Stimulated activated CD8-positive, alpha-beta memory T cell treated with anti-CD3 and anti-CD28 coated beads, Interleukin-7, amount 100 ng/mL, for 48 hours (primary cell): ENCODE measurements at regions not wholly inside any gene's neighbourhood (a gene's known extent, or its start where the extent isn't known, plus 50 kb on each side); places are given as distances from the start of the nearest gene placed in this dataset.
"Not testable (repeated sequence)": the region's sequence is repeated elsewhere in the genome, so short reads cannot be mapped to it uniquely, and the experiment has no call there.

Experiments
- DNase-seq, 2 donors: peaks; one replicate each; pipeline ENCODE4 v3.0.0-alpha.2; 2020; ENCODE audit warnings: low read depth in 1 of 2; ENCODE audit errors: extremely low read depth in 1 of 2

DNA sequence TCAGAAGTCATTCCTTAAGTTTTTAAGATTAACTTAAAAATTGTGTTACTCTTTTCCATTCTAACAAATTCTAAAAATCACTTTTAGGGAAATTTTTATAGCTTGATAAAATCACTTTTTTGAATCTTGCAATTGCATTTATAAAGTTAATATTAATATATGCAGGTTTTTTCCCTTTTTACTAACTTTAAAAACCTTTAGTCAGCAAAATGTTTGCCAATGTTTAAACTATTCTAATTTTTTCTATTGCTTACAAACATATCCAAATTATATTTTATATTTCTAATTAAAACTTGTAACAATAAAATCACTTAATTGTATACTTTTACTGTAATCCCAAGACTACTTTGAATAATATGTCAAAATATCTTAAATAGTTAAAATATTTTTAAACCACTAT lies 839.4 kb downstream of the TBL1XR1 start:
- no peak for DNase-seq

DNA sequence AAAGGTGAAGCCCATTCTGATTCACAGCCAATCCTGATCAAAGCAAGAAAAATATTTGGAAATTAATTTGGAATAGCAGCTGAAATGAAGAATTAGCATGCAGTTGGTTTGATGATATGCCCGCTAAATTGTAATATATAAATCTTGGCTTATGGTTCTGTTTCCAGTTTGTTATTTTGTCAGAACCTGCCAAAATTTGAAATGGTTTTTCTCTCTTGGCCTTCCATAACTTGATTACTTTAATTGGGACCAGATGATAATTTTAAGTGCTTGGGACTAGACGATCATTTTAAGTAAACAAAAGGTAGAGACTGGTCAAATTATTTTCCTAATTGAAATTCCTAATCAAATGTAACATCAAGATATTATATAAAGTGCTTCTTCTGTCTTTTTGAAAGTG lies 842.4 kb downstream of the TBL1XR1 start:
- no peak for DNase-seq

DNA sequence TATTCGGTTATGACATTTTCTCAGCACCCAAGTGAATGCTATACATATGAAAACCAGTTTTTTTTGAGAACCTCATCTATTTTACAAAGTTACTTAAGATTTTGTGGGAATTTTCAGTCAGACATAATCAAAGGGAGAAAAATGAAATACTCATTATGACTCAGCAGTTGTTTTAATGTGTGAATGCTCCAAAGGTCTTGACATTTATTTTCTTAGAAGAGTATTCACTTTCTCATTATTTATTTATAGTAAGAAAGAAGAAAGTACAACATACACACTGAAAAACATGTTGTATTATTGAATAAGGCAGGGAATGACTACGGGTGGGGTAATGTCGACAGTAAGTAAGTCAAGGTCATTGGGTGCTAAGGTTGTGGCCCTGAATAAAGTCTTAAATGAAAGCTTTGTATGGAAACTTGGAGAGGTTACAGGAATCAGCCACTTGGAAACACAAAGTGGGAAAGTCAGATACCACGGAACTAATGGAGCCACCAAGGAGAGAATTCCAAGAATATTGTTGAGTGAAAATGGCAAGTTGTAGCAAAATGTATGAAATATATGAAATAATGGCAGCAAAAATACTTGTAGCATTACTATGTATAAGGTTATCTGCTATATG lies 844.5 kb downstream of the TBL1XR1 start:
- no peak for DNase-seq

DNA sequence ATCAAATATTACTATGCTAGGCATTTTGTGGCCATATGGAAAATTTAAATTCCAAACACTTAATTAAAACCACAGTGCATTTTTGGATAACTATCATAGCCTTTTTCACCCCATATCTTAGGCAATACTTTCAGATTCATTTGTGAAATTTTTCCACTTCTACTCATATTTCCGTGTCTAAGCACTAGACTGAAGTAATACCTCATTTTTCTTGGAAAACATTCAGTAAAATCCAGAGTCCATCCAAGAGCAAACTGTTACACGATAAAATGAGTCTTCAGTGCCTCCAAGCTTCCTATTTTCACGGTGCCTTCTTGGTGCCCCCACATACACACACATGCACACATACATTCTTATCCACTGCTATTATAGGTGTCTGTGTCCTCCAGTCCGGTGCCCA lies 845.9 kb downstream of the TBL1XR1 start:
- DNase-seq, result no peak

DNA sequence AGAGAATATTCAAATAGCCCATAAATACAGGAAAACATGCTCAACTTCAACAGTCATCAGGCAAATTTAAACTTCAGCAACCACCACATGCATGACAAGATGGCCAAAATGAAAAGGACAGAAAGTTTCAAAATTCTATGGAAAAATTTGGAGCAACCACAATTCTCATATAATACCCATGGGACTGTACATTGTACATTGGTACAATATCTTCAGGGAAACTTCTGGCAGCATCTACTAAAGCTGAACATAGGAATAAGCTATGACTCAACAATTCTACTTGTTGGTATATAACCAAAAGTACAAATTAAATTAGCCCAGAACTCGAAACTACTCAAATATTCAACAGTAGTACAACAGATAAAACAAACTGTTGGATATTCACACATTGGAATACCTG lies 847.6 kb downstream of the TBL1XR1 start:
- DNase-seq, result no peak

DNA sequence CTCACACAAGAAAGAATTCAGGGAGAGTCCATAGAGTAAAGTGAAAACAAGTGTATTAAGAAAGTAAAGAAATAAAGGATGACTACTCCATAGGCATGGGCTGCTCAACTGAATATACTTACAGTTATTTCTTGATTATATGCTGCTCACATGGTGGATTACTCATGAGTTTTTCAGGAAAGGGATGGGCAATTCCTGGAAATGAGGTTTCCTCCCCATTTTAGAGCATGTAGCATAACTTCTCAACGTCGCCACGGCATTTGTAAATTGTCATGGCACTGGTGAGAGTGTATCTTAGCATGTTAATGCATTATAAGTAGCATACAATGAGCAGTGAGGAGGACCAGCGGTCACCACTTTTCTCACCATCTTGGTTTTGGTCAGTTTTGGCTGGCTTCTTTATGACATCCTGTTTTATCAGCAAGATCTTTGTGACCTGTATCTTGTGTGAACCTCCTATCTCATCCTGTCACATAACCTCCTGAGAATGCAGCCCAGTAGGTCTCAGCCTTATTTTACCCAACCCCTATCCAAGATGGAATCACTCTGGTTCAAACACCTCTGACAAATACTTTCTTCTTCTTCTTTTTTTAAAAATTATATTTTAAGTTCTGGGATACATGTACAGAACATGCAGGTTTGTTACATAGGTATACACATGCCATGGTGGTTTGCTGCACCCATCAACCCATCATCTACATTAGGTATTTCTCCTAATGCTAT lies 849.7 kb downstream of the TBL1XR1 start:
- DNase-seq, result no peak

DNA sequence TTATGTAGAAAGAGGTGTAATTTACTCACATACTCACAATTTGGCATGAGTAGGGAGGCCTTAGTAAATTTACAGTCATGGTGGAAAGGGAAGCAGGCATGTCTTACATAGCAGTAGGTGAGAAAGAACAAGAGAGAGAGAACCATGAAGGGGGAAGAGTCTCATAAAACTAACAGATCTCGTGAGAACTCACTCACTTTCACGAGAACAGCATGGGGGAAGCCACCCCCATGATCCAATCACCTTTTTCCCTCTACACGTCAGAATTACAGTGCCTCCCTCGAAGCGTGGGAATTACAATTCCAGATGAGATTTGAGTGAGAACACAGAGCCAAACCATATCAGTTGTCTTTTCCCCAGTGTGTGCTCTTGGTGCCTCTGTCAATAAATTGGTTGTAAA lies 855.3 kb downstream of the TBL1XR1 start:
- no peak for DNase-seq

DNA sequence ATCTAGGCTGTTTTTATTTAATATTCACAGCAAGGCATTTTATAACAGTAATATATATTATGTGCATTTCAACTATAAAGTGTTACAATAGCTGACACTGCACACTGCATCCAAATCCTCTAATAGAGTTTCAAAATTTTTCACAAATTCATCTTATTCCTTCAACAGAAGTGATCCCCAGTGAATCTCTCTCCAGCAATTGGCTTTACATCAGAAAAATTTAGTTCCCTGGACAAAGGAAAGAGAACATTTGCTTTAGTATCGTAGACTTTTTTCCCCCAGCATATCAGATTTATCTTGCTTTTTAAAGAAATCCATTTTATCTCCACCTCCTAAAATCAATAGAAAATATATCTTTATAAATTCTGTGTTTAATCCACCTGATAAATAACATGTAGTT lies 868.6 kb downstream of the TBL1XR1 start:
- DNase-seq, result no peak

DNA sequence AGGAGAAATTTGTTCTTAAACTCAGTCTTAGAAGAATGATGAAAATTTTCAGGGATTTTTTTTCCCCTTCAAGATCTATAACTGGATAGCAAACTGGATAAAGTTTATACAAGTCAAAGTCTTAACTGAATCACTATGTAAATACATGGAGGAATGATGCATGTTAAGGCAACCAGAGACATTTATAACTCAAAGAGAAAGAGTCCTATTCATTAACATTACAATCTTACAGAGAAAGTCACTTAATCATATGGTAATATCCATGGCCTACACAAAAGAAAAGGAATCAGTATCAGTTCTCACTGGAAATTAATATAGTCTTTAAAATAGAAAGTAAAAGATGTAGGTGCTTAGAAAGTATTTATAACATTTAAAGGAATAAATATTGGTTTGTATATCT lies 869.1 kb downstream of the TBL1XR1 start:
- DNase-seq, result no peak

DNA sequence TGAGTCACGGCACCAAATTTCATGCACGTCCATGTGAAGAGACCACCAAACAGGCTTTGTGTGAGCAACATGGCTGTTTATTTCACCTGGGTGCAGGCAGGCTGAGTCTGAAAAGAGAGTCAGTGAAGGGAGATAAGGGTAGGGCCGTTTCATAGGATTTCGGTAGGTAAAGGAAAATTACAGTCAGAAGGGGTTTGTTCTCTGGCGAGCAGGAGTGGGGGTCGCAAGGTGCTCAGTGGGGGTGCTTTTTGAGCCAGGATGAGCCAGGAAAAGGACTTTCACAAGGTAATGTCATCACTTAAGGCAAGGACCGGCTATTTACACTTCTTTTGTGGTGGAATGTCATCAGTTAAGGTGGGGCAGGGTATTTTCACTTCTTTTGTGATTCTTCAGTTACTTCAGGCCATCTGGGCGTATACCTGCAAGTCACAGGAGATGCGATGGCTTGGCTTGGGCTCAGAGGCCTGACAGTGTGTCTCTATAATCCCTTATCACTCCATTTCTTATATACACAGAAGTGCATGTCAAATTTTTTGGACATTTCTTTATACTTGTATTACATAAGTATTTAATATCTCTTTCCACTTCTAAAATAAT lies 870.3 kb downstream of the TBL1XR1 start:
- not testable (repeated sequence) for DNase-seq

DNA sequence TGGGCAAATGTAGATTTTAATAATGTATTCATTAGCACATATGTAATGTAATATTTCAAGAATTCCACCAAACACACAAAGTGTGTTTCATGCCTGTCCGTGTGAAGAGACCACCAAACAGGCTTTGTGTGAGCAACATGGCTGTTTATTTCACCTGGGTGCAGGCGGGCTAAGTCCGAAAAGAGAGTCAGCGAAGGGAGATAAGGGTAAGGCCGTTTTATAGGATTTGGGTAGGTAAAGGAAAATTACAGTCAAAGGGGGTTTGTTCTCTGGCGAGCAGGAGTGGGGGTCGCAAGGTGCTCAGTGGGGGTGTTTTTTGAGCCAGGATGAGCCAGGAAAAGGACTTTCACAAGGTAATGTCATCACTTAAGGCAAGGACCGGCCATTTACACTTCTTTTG lies 875.8 kb downstream of the TBL1XR1 start:
- not testable (repeated sequence) for DNase-seq

DNA sequence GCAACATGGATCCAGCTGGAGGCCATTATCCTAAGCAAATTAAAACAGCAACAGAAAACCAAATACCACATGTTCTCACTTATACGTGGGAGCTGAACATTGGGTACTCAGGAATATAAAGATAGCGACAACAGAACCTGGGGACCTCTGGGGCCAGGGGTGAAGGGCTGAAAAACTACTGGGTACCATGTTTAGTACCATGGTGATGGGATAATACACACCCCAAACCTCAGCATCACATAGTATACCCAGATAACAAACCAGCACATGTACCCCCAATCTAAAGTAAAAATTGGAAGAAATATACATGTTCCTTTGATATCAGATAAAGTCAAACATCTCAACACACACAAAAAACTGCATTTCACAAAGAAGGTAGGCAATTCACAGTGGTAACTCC lies 876.2 kb downstream of the TBL1XR1 start:
- DNase-seq, result no peak

DNA sequence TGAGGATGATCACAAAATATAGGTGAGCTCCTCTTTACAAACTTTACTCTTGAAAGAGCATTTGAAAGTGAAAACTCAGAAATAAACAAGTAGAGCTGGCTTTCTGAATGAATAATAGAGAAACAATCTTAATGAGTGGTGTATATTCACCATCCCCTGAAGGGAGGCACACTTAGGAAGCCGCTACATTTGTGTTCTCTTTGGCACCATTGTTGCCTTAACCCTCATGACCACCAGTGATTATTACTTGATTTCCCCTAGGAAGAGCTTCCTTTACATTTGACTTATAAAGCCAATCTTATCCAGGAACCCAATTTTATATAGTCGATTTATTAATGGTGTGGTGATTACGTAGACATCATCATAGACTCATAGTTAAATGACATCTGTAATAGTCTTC lies 883.9 kb downstream of the TBL1XR1 start:
- DNase-seq, result no peak

DNA sequence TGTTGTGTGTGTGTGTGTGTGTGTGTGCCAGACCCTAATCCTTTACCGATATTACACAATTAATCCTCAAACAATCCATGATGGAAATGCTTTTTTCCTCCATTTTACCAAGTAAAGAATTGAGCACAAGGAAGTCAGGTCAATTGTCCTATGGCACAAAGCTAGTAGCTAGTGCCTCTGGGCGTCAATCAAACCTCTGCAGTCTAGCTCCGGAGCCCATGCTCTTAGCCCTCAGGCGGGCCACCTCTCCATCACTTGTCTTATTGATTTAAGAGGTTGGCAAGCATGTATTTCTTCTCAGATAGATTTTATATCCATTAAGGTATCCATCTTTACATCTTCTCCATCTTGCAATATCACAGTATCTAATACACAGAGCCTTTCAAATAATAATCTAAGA lies 886.6 kb downstream of the TBL1XR1 start:
- no peak for DNase-seq

DNA sequence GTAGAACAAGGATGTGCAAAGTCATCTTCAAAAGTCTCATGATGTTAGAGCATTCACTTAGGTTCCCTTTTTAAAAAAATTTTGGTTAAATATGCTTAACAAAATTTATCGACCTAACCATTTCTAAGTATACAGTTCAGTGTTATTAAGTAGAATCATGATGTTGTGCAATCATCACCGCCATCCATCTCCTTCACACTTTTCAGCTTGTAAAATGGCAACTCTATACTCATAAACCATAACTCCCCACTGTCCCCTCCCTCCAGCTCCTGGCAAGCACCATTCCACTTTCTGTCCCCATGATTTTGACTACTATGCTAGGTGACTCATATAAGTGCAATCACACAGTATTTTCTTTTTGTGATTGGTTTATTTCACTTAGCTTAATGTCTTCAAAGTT lies 895.0 kb downstream of the TBL1XR1 start:
- DNase-seq, result no peak

DNA sequence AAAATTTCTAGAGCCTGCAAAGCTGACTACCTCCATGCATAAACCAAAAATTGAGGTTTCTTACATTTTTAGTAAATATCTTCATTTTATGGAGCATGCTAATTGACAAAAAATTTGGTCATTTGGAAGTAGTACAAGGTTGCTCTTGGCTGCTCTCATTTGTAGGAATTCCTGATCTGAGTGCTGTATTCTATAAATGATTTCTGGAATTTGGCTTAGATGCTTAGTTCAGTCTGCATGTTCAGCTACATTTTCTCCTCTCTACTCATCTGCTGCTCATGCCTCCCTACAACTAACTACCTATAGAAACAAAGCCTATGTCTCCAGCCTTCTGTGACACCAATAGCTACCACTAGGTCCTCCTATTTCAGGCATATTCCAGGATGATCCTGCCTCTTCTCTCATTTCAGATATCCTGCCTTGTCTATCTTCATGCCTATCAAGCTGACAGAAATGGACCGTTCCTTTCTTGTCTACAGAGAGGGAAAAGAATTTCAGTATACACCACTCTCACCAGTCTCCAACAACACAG lies 901.1 kb downstream of the TBL1XR1 start:
- no peak for DNase-seq

DNA sequence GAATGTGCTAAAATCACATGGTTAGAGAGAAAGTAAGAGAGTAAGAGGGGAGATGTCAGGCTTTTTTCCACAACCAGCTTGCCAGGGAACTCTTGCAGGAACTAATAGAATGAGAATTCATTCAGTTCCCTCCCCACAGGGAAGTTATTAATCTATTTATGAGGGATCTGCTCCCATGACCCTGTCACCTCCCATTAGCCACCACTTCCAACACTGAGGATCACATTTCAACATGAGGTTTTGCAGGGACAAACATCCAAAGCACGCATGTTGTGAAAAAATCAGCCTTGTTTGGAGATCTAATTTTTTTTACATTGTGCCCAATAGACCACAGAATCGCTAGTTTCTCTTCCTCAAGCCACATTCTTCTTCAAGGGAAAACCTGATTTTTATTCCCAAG lies 904.0 kb downstream of the TBL1XR1 start:
- no peak for DNase-seq

DNA sequence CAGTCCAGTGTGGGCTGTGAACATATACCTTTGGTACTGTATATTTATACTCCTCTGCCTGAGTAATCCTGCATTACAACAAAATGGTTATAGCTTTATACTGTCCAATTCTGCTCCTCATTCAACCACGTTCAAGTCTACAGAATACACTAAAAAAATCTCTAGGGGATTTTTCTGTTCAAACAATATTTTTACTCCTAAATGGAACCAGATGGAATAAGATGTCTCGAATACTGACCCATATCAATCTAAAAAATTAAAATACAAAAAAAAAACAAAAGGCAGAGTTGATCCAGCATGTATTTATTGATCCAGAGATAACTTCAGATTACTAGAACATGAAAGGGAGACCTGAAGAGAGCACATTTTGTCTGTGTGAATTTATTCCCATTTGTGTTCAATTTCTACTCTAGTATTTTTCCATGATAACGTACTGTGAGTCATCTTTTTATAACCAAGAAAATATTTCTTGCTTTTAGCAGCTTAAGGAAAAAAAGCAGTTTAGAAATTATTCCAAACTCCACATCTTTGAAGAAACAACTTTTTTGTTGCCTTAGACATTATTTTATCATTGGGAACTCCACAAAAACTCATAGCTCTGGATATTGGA lies 910.7 kb downstream of the TBL1XR1 start:
- no peak for DNase-seq

DNA sequence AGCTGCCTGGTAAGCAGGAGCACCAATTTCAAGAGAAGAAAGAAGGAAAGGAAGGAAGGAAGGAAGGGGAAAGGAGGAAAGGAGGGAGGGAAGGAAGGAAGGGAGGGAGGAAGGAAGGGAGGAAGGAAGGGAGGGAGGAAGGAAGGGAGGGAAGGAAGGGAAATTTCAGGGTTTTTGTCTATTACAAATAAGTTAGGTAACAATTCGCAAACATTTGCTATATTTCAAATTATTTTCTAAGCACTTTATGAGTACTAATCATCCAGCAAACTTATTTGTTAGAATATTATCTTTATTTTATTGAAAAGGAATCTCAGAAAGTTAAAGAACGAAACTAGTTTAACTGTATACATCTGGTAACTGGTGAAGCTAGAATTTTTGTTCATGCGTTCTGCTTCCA lies 921.7 kb downstream of the TBL1XR1 start:
- no peak for DNase-seq

DNA sequence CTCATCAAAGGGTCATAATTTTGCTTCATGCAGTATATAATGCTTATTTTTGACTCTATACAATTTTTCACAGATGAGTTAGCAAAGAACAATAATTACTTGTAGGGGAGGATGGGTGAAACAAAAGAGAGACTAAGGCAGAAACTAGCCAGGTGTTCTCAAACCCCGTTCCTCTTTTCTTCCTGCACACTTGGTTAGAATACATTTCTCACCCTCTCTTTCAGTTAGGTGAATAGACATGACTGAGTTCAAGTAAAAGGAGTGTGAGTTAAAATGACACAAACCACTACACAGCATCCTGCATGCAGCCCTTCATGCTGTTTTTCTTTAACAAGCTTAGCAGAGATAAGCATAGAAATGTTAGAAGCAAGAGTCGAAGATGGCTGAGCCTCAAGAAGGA lies 922.2 kb downstream of the TBL1XR1 start:
- no peak for DNase-seq

DNA sequence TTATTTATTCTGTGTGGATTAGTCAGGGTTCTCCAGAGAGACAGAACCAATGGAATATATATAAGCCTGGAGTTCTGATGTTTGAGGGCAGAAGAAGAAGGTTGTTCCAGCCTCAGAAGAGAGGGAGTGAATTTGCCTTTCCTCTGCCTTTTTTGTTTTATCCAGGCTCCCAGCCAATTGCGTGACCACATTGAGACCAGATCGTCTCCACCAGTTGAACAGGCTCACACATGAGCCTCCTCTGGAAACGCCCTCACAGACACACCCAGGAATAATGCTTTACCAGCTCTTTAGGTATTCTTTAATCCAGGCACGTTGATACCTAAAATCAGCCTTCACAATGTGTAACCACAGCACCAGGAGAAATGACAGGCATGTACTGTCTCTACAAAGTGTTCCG lies 923.1 kb downstream of the TBL1XR1 start:
- DNase-seq, result no peak

DNA sequence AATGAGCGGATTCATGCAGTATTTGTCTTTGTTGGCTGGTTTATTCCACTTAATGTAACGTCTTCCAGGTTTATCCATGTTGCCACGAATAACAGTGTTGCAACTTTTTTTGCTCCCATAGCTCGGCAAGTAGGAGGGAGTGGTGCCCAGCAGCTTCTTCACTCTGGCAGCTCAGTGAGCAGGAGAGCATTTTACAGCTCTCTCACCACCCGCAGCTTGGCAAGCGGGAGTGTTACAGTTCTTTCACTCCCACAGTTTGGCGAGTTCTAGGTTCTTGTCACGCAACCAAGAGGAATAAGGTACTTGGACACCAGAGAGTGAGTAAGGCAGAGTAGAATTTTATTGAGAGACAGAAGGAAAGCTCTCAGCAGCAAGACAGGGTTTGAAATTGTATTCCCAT lies 935.2 kb downstream of the TBL1XR1 start:
- DNase-seq, result no peak
